GM18505 (cell line): ENCODE measurements at regions not wholly inside any gene's neighbourhood (a gene's known extent, or its start where the extent isn't known, plus 50 kb on each side); places are given as distances from the start of the nearest gene placed in this dataset.
"Not testable (repeated sequence)": the region's sequence is repeated elsewhere in the genome, so short reads cannot be mapped to it uniquely, and the experiment has no call there.

Experiments
- ATAC-seq: cut with Tn5 transposase; IDR thresholded peaks from one replicate; pipeline ENCODE4 v1.9.1; 2021; ENCODE audit not compliant: unreplicated experiment
- POLR2A ChIP-seq: IDR thresholded peaks from 4 replicates; pipeline ENCODE4 v1.6.1; 2011; ENCODE audit warnings: borderline replicate concordance; ENCODE audit not compliant: insufficient read depth, insufficient read length; ENCODE audit errors: extremely low read depth

DNA sequence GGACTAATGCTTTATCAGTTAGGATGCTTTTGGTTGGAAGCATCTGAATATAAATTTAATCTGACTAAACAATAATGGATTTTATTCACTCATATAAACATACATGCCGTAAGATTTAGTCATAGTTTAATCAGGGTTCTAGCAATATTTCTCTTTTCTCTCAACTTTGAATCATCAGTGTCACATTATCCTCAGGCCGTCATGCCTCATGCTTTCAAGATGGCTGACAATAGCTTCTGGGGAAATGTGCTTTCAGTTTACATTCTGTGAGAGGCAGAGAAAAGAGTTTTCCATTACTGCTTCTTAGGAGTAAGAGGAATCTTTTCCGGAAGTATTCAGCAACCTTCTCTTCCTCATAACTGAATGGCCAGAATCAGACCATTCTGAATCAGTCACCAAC is 162.2 kb downstream of the GJA1 start:
- ATAC-seq: no peak
- TF ChIP-seq POLR2A: no peak

DNA sequence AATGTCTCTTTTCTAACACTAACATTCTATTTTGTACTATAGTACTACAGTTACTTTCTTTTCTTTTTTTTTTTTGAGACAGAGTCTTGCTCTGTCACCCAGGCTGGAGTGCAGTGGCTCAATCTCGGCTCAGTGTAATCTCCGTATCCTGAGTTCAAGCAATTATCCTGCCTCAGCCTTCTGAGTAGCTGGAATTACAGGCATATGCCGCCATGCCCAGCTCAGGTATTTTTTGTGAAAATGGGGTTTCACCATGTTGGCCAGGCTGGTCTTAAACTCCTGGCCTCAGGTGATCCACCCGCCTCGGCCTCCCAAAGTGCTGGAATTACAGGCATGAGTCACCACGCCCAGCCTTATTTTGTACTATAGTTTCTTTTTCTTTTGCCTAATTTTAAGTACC is 163.9 kb downstream of the GJA1 start:
- not testable (repeated sequence) for ATAC-seq

DNA sequence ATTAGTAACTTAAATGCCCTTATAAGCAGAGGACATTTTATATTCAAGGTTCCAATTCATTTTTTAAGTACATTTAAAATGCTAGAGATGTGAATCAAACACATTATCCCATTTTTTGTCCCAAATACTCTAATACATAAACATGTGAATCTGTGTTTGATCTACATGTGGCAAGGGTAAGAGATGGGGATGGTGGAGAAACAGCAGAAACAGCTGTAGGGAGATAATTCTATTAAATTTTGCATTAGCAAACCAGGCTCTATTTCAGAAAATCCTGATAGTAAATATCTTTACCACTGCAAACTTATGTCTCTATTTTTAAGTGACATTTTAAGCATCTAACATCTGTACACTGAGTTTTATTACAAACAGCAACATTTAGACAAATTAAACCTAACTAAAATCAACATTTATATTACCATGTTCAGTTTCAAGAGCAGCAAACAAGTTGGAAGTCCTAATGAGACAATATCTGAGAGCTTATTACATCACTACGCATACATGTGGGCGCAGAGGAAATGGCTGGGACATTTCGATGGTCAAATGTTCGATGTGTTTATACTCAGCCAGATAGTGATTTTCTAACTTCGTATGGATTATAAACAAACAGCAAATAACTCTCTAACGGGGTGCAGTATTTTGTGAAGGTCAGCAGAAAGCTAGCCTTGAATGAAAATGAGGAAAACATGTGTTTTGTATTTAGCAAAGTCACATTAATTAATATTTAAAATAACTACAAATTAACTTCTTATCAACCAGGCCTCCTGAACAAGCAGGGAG is 165.1 kb downstream of the GJA1 start:
- no peak for ATAC-seq
- no peak for TF ChIP-seq POLR2A

DNA sequence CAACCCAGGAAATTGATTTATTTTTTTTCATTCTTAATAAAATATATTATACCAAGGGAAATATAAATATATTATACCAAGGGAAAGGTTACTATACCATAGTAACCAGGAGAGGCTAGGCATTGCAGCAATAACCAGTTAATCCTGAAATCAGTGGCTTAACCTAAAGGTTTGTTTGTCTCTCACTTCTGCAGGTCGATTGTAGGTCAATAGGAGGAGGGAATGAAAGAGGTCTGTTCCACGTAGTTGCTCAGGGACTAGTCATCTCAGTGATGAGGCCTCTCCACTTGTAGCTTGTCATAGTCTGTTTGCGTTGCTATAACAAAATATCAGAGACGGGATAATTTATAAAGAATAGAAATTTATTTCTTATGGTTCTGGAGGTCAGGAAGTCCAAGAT is 168.0 kb downstream of the GJA1 start:
- no peak for ATAC-seq
- no peak for TF ChIP-seq POLR2A

DNA sequence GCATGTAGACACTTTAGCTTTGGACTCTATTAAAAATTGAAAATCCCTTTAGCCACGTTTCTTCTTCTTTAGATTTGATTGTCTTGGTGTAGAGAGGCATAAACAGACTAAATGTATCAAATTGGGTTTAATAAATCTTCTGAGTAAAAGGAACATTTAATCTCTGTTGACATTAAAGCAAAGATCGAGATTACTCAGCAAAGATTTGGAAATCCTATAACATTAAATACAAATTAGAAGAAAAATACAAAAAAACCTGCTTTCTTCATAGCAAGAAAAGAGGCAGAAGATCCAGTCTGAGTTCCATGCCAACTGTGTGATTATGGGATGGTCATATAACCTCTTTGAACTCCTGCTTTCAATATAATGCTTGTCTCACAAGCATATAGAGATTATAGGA is 172.3 kb downstream of the GJA1 start:
- TF ChIP-seq POLR2A: no peak
- ATAC-seq: no peak

DNA sequence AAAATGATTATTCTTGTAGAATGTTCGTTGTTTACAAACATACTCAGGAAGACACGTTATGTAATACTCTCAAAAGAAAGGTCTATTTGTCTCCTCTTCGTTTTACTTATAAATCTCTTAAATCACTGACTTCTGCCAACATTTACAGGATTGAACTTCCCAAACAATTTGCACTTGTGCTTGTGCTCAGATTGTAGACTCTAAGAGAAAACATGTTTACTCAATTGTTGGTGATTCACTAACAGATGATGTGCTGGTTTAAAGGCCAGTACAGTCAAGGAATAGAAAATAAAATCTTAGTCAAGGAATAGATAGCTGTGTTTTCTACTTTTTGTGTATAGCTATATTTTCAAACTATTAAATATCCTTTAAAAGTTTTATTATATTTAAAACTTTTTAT is 172.8 kb downstream of the GJA1 start:
- TF ChIP-seq POLR2A: no peak
- ATAC-seq: no peak

DNA sequence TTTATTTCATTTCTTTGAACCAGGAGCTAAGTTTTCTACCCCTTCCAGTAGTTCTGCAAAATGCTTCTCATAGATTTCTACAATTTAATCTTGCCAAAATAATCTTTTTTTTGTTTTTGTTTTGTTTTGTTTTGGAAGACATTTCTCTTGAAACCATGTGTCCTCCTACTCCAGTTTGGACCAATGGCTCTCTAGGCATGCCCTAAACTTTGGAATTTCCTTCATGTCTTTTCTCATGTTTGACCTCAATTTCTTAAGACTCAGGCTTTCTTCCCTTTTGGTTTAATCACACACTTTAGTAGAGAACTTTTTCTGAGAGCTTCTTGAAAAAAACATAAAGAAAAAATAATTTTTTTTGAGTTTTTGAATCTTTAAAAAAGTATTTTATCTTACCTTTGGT is 173.8 kb downstream of the GJA1 start:
- TF ChIP-seq POLR2A: no peak
- ATAC-seq: no peak

DNA sequence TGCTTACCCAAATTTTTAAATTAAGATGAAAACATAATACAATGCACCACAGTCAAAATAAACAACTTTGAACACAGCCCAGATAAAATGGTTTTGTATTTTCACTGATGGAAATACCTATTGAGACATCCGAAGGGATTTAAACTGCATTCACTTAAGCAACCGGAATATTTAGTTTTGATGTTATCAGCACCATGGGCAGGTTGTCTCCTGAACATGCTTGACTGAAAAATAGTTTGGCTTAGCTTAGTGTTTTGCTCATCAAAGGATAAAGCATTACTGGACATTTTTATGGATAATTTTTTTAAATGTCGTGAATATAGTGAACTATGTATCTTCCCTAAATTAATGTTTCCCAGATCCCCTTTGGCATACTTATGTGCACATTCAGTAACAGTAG is 177.5 kb downstream of the GJA1 start:
- no peak for TF ChIP-seq POLR2A
- ATAC-seq: no peak

DNA sequence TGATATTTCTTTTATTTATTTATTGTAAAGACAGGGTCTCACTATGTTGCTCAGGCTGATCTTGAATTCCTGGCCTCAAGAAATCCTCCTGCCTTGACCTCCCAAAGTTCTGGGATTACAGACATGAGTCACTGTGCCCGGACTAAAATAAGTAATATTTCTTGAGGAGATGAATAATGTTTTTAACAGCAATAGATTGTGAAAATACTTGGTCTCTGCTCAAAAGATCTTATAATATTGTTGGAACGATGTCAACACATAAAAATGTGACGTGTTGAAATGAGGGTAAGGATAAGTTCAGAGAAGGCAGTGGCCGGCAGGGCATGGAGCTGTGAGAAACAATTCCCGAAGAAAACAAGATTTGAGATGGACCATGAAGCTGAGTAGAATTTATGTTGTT is 178.7 kb downstream of the GJA1 start:
- no peak for TF ChIP-seq POLR2A
- ATAC-seq: no peak

DNA sequence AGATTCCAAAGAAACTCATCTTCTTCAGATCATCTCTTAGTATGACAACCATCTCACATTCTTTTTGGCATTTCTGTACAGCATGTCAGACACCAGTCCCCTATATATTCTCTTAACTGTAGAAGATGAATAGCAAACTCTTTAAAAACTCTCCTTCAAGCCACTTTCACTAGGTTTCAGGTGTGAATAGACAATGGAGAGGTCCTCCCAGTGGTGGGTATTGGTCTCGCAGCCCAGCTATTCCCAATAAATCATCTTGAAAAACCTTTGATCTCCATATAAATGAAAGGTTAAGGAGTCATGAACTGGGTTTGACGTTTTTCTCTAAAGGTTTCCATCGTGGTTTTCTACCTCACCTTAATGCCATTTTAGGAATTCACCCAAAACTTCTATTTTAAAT is 180.0 kb downstream of the GJA1 start:
- no peak for ATAC-seq
- no peak for TF ChIP-seq POLR2A

DNA sequence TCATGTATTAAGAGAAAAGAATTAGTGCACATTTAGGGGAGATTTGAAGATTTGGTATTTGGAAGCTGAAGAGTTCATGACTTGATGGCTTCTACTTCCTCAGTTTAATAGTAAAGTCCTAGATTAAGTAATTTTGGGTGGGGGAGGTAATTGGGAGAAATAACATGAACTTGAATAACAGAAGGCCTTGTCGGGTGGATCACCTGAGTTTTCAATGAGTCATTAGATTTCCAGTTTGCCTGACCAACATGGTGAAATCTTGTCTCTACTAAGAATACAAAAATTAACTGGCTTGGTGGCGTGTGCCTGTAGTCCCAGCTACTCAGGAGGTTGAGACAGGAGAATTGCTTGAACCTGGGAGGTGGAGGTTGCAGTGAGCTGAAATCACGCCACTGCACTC is 181.0 kb downstream of the GJA1 start:
- ATAC-seq: no peak
- no peak for TF ChIP-seq POLR2A

DNA sequence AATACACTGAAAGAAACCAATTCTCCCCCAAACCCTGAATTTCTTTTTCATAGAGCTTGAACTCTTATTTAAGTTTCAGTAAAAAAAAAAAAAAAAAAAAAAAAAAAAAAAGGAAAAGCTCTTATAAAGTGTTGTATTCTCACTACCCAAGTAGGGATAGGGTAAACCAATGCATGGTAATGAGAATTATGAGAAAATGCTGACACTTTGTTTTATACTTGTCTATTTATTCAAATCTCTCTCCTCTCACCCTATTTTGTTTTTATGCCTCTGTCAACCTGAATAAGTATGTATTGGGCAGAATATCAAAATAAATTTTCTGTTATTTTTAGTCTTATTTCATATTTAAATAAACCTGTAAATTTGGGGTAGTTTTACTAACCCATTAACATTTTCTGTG is 181.9 kb downstream of the GJA1 start:
- TF ChIP-seq POLR2A: no peak

DNA sequence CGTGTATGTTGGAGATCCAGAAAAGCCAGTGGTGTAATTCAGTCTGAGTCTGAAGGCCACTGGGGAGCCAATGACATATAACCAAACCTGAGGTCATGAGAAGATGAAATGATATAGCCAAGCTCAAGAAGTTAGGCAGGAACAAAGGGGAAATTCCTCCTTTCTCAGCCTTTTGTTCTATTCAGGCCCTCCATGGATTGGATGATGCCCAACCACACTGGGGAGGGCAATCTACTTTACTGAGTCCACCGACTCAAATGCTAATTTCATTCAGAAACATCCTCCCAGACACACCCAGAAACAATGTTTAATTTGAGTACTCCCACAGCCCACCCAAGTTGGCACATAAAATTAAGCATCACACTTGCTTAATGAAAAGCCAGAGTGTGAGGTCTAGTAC is 183.6 kb downstream of the GJA1 start:
- no peak for TF ChIP-seq POLR2A
- ATAC-seq: no peak

More for the DNA sequence above, 181.9 kb downstream of the GJA1 start:
- ATAC-seq: no peak

DNA sequence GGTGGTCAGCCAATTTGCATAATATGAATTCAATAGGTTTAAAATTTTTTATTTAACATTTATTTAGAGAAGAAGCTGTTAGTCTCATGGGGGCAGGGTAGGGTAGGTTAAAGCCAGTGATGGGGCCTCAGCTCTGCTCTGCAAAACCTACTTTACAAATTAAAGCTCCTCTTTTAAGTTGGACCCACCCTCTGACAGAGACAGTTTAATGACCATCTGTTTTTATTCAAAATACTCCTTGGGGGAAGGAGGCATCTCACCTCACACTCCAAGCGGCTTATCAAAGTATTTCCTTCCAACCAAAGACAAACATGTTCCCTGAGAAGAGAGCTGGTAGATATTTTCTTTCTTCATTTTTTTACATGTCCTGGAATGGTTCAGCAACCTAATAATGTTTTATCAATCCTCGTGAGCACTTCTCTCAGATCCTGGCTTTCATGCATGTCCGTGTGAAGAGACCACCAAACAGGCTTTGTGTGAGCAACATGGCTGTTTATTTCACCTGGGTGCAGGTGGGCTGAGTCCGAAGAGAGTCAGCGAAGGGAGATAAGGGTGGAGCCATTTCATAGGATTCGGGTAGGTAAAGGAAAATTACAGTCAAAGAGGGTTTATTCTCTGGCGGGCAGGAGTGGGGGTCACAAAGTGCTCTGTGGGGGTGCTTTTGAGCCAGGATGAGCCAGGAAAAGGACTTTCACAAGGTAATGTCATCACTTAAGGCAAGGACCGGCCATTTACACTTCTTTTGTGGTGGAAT is 184.7 kb downstream of the GJA1 start:
- no peak for ATAC-seq
- no peak for TF ChIP-seq POLR2A

DNA sequence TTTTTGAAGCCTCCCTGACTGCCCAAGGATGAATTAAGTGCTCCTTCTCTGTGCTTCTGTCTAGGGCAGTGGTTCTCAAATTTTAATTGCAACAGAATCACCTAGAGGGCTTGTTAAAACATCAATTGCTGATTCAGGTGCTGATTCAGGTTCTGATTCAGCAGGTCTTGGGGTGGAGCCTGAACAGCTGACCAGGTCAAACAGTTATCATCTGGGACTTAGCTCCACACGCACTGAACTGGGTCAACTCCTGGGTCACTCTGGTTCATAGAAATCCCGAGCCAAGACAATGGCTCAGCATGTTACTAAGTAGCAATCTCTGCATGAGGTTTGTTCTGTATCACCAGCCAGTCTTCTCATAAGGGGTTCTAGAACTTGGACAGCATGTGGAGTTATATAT is 192.3 kb downstream of the GJA1 start:
- no peak for TF ChIP-seq POLR2A
- no peak for ATAC-seq

DNA sequence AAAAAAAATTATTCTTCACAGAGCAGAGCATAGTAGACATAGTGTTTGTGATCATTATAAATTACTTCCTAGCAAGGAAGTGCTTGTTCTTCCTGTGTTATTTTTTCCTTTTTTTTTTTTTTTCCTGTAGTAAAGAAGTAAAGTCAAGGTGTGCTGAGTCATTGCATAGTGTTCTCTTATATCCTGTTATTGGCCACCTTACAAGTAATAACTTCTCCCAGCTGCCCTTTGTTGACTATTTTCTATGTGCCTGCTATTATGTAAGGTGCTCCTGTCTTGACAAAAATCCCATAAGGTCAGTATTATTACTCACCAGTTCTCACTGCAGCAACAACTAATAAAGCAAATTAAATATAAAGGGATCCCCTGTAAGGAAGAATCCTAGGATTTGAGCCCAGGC is 195.3 kb downstream of the GJA1 start:
- no peak for ATAC-seq
- TF ChIP-seq POLR2A: no peak

DNA sequence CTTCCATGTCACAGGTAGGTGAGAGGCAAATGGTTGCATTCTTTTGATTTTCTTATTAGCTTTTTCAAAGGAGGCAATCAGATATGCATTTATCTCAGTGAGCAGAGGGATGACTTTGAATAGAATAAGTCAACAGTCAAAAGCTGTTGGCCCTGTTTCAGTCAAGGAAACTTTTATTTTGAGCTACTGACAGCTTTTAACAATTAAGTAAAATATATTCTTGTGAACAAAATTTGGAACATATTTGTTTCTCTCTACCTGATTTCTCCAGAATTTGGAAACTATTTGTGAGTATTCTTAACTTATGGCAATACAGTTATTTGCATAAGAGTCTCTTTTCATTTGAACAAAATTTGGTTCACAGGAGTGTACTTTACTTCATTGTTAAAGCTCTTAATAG is 196.3 kb downstream of the GJA1 start:
- not testable (repeated sequence) for ATAC-seq
